ENCODE measurements at regions not wholly inside any gene's neighbourhood (a gene's known extent, or its start where the extent isn't known, plus 50 kb on each side); places are given as distances from the start of the nearest gene placed in this dataset.

- H3K4me3 ChIP-seq (ENCODE audit: low read depth, low read length), result no peak overlapping the region
- peaks cover 16% of the 10 kb centered on the region for H3K27me3 ChIP-seq
- no peaks in the 10 kb centered on the region for H3K9me3 ChIP-seq
- no peaks in the 10 kb centered on the region for H3K4me1 ChIP-seq
- DNase-seq, result no peak
- no peaks in the 10 kb centered on the region for H3K36me3 ChIP-seq
- no peak for TF ChIP-seq CTCF (IDR thresholded peaks at IDR 0.05; ENCODE audit: low read depth, low read length)
These were observed 133.3 kb upstream of the DMRT1 start for GRCh38 chr9:708182-708550.

- no peak for DNase-seq
- Histone ChIP-seq H3K4me1 (no peaks in the 10 kb centered on the region), H3K4me3 (ENCODE audit: low read depth, low read length) (no peak overlapping the region), H3K36me3 (no peaks in the 10 kb centered on the region), H3K9me3 (no peaks in the 10 kb centered on the region), H3K27me3 (peaks cover 16% of the 10 kb centered on the region)
- no peak for TF ChIP-seq CTCF (IDR thresholded peaks at IDR 0.05; ENCODE audit: low read depth, low read length)
These were observed 132.7 kb upstream of the DMRT1 start for GRCh38 chr9:708551-709432.

GRCh38 chr9:710951-711745 lies 130.3 kb upstream of the DMRT1 start:
- no peak for DNase-seq
- no peak for TF ChIP-seq CTCF (IDR thresholded peaks at IDR 0.05; ENCODE audit: low read depth, low read length)
- H3K36me3 ChIP-seq, result no peaks in the 10 kb centered on the region
- no peaks in the 10 kb centered on the region for H3K9me3 ChIP-seq
- peaks cover 13% of the 10 kb centered on the region for H3K27me3 ChIP-seq
- H3K4me1 ChIP-seq, result no peaks in the 10 kb centered on the region
- no peak overlapping the region for H3K4me3 ChIP-seq (ENCODE audit: low read depth, low read length)

DNA sequence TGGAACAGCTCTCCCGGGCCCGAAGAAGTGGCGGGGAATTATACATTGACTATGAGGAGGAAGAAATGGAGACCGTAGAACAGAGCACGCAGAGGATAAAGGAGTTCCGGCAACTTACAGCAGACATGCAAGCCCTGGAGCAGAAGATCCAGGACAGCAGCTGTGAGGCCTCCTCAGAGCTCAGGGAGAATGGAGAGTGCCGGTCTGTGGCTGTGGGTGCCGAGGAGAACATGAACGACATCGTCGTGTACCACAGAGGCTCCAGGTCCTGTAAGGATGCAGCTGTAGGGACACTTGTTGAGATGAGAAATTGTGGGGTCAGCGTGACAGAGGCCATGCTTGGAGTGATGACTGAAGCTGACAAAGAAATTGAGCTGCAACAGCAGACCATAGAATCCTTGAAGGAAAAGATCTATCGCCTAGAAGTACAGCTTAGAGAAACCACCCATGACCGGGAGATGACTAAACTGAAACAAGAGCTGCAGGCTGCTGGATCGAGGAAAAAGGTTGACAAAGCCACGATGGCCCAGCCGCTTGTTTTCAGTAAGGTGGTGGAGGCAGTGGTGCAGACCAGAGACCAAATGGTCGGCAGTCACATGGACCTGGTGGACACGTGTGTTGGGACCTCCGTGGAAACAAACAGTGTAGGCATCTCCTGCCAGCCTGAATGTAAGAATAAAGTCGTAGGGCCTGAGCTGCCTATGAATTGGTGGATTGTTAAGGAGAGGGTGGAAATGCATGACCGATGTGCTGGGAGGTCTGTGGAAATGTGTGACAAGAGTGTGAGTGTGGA lies 129.5 kb upstream of the DMRT1 start:
- H3K4me3 ChIP-seq (ENCODE audit: low read depth, low read length), result no peak overlapping the region
- no peaks in the 10 kb centered on the region for H3K4me1 ChIP-seq
- peaks cover 8% of the 10 kb centered on the region for H3K27me3 ChIP-seq
- H3K36me3 ChIP-seq, result no peaks in the 10 kb centered on the region
- no peak for TF ChIP-seq CTCF (IDR thresholded peaks at IDR 0.05; ENCODE audit: low read depth, low read length)
- no peaks in the 10 kb centered on the region for H3K9me3 ChIP-seq
- DNase-seq, result no peak

DNA sequence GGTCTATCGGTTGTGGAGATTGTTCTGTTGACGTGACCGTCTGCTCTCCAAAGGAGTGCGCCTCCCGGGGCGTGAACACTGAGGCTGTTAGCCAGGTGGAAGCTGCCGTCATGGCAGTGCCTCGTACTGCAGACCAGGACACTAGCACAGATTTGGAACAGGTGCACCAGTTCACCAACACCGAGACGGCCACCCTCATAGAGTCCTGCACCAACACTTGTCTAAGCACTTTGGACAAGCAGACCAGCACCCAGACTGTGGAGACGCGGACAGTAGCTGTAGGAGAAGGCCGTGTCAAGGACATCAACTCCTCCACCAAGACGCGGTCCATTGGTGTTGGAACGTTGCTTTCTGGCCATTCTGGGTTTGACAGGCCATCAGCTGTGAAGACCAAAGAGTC lies 128.9 kb upstream of the DMRT1 start:
- no peaks in the 10 kb centered on the region for H3K4me1 ChIP-seq
- H3K4me3 ChIP-seq (ENCODE audit: low read depth, low read length), result no peak overlapping the region
- no peak for TF ChIP-seq CTCF (IDR thresholded peaks at IDR 0.05; ENCODE audit: low read depth, low read length)
- no peaks in the 10 kb centered on the region for H3K9me3 ChIP-seq
- no peak for DNase-seq
- peaks cover 6% of the 10 kb centered on the region; the same call in 1 of the 2 replicates for H3K27me3 ChIP-seq
- H3K36me3 ChIP-seq, result no peaks in the 10 kb centered on the region
